ENCODE measurements at regions not wholly inside any gene's neighbourhood (a gene's known extent, or its start where the extent isn't known, plus 50 kb on each side); places are given as distances from the start of the nearest gene placed in this dataset.

DNA sequence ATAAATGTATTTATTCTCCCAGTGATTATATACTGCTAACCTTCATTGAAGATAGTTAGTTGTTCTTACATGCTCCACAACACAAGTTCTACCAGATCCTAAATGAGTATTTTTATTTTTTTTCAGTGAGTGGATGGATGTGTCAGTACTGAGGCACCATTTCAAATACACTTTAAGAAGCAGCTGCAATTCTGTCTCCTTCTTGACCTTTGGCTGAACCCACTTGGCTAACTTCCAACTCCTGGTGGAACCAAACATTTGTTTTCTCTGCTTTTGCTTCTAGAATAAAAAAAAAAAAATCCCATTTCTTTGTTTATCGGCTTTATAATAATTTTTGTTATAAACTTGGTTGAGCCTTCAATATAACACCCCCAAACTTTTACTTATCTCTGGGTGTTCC, 458.3 kb upstream of the MAP3K7 start:
- no peak for TF ChIP-seq POLR2A (IDR thresholded peaks at IDR 0.05)
- TF ChIP-seq, protein P1, sequence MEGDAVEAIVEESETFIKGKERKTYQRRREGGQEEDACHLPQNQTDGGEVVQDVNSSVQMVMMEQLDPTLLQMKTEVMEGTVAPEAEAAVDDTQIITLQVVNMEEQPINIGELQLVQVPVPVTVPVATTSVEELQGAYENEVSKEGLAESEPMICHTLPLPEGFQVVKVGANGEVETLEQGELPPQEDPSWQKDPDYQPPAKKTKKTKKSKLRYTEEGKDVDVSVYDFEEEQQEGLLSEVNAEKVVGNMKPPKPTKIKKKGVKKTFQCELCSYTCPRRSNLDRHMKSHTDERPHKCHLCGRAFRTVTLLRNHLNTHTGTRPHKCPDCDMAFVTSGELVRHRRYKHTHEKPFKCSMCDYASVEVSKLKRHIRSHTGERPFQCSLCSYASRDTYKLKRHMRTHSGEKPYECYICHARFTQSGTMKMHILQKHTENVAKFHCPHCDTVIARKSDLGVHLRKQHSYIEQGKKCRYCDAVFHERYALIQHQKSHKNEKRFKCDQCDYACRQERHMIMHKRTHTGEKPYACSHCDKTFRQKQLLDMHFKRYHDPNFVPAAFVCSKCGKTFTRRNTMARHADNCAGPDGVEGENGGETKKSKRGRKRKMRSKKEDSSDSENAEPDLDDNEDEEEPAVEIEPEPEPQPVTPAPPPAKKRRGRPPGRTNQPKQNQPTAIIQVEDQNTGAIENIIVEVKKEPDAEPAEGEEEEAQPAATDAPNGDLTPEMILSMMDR (IDR thresholded peaks at IDR 0.05) = no peak
- DNase-seq = no peak
- Histone ChIP-seq H3K4me3 (replicated peaks in 1 of 3) (no peak overlapping the region), H3K9me3 (no peaks in the 10 kb centered on the region), H3K4me1 (no peaks in the 10 kb centered on the region), H3K36me3 (no peaks in the 10 kb centered on the region), H3K27me3 (no peaks in the 10 kb centered on the region), H3K27ac (no peak overlapping the region)
- intact Hi-C loops (cut with DNase I) = no loop called here
- WGBS, 2 donors = 19 to 32% methylated on average over 1 of the region's 1 CpG

DNA sequence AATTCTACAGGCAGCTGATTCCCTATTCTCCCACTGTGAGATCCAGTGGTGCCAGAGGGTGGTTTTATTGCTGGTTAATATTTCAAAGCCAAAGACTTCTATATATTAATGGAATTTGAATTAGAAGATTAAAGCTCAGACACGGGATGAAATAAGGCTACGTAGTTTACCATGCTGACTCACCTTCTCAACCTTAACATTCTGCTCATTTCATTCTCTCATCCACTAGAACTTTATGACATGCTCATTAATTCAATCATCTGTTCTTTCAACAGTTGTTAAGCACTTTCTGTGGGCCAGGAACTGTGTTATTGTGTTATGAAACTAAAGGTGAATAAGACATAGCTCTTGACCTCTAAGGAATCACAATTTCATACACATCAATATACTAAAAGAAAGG, 456.9 kb upstream of the MAP3K7 start:
- Histone ChIP-seq H3K27ac (no peak overlapping the region), H3K36me3 (no peaks in the 10 kb centered on the region), H3K9me3 (no peaks in the 10 kb centered on the region), H3K27me3 (no peaks in the 10 kb centered on the region), H3K4me1 (no peaks in the 10 kb centered on the region), H3K4me3 (replicated peaks in 1 of 3) (no peak overlapping the region)
- TF ChIP-seq POLR2A (IDR thresholded peaks at IDR 0.05) = no peak
- TF ChIP-seq, protein P1 (IDR thresholded peaks at IDR 0.05) = no peak
- WGBS, 2 donors = 94% methylated on average over 2 of the region's 2 CpGs
- intact Hi-C loops (cut with DNase I) = no loop called here
- DNase-seq = no peak

DNA sequence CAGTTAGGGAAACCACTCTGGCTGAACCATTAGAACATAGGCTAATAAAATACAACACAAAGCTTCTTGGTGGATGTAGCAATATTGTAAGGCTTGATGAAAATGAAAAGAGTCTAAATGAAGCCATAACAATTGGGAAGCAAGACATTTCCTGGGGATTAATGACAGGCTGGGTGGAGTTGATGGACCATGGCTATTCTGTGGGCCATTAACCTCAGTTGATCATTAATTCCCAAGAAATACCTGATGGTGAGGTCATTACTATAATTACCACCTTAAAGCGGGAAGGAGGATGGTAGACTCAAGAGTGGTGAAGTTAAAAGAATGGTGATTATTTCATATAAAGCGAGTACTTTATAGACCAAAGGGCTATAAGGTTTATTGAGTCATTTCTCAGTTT, 455.8 kb upstream of the MAP3K7 start:
- intact Hi-C loops (cut with DNase I) = no loop called here
- H3K36me3 ChIP-seq = no peaks in the 10 kb centered on the region
- no peak for DNase-seq
- H3K4me1 ChIP-seq = no peaks in the 10 kb centered on the region
- H3K4me3 ChIP-seq (replicated peaks in 1 of 3) = no peak overlapping the region
- 97 to 98% methylated on average over 2 of the region's 2 CpGs for WGBS, 2 donors
- TF ChIP-seq POLR2A (IDR thresholded peaks at IDR 0.05) = no peak
- TF ChIP-seq, protein P1 (IDR thresholded peaks at IDR 0.05) = no peak
- no peaks in the 10 kb centered on the region for H3K27me3 ChIP-seq
- H3K27ac ChIP-seq = no peak overlapping the region
- no peaks in the 10 kb centered on the region for H3K9me3 ChIP-seq

DNA sequence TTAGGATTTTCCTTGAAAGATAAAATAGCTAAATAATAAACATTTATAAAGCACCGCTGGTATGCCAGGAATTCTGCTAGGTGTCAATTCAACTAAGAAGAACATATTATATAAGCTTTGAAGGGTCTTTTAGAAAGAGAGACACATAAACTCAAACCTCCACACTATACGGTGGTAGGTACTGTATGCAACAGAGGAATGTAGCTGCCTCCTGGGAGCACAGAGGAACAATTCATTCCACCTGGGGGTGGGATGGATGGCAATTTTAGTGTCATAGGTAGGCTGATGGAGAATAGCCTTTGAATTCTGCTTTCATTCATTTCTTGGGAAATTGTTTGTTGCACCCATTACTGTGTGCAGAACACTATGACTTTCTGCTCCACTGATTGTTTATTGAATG, 447.1 kb upstream of the MAP3K7 start:
- Histone ChIP-seq H3K36me3 (no peaks in the 10 kb centered on the region), H3K27ac (no peak overlapping the region), H3K27me3 (no peaks in the 10 kb centered on the region), H3K4me3 (replicated peaks in 1 of 3) (no peak overlapping the region), H3K4me1 (no peaks in the 10 kb centered on the region), H3K9me3 (no peaks in the 10 kb centered on the region)
- no peak for TF ChIP-seq POLR2A (IDR thresholded peaks at IDR 0.05)
- TF ChIP-seq, protein P1 (IDR thresholded peaks at IDR 0.05) = no peak
- no peak for DNase-seq
- intact Hi-C loops (cut with DNase I) = no loop called here
- 81 to 87% methylated on average over 2 of the region's 2 CpGs for WGBS, 2 donors

DNA sequence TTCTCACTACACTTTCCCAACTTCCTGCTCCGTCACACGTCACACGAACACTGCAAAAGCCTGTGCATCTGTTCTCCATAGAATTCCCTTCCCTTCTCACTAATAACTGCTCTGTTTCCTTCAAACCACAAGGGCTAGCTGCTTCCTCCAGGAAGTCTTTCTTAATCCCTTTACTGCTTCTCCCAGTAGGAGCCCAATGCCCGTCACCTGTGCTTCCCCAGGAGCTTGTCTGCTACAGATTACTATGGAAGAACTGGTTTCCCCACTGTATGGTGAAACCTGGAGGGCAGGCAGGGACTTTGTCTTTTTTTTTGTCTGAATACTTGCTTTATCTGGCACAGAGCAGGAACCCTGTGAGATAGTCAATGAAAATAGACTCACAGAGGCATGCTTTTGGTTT, 444.7 kb upstream of the MAP3K7 start:
- H3K36me3 ChIP-seq = no peaks in the 10 kb centered on the region
- DNase-seq = no peak
- no peak for TF ChIP-seq POLR2A (IDR thresholded peaks at IDR 0.05)
- TF ChIP-seq, protein P1 (IDR thresholded peaks at IDR 0.05) = no peak
- H3K27ac ChIP-seq = no peak overlapping the region
- H3K9me3 ChIP-seq = no peaks in the 10 kb centered on the region
- intact Hi-C loops (cut with DNase I) = no loop called here
- H3K4me3 ChIP-seq (replicated peaks in 1 of 3) = no peak overlapping the region
- WGBS, 2 donors = 87 to 91% methylated on average over 4 of the region's 4 CpGs
- no peaks in the 10 kb centered on the region for H3K4me1 ChIP-seq
- no peaks in the 10 kb centered on the region for H3K27me3 ChIP-seq

All from thyroid gland (tissue), 4 donors.